HepG2 (cell line): ENCODE measurements at regions not wholly inside any gene's neighbourhood (a gene's known extent, or its start where the extent isn't known, plus 50 kb on each side); places are given as distances from the start of the nearest gene placed in this dataset.

ENCODE experiments used
- ATAC-seq: fragments of 200-7000 bp; cut with Tn5 transposase; 3 replicates; pipeline ENCODE4 v1.9.1; 2020; ENCODE audit warnings: mild to moderate bottlenecking, moderate library complexity
- BruUV-seq: library from RNA; stranded (reverse); fragments of 400-500 nt; replicated peaks from 2 replicates; lab custom pipeline; 2021; lab: Mats Ljungman, UMichigan
- CTCF ChIA-PET: fragments of 300-600 bp; formaldehyde crosslinking; extraction: SDS; loops from one replicate; lab custom pipeline; 2021; ENCODE audit warnings: low total read pairs, inconsistent platforms, low intra/inter-chr PET ratio; lab: Yijun Ruan, JAX
- POLR2A ChIA-PET: fragments of 350-600 bp; sonication (Branson Sonifier 250); formaldehyde crosslinking; loops from one replicate; lab custom pipeline; 2020; ENCODE audit warnings: antibody characterized with exemption, inconsistent platforms; lab: Yijun Ruan, JAX
- DNase-seq: peaks from one replicate; pipeline ENCODE4 v3.0.0-alpha.2; 2015; ENCODE audit warnings: low spot score
- FAIRE-seq: peaks from 3 replicates; lab custom pipeline; 2011; peaks lifted over from hg19 to GRCh38; lab: Jason Lieb, UNC
- H2AFZ ChIP-seq: one replicate; pipeline ENCODE4 v1.6.1; 2011; ENCODE audit warnings: low read length, inconsistent platforms
- H3K27ac ChIP-seq: fragments of 300-600 bp; 3 replicates; pipeline ENCODE4 v1.8.0; 2011; ENCODE audit warnings: mixed run types, mild to moderate bottlenecking, mixed read lengths, low read length, inconsistent platforms; ENCODE audit not compliant: insufficient read depth; ENCODE audit errors: extremely low read length
- H3K27me3 ChIP-seq, 2 experiments: fragments of 200-600 bp in 1 of 2; 2 replicates in 1 of 2; 3 replicates in 1 of 2; pipeline versions ENCODE4 v1.6.0 to v1.8.0; 2011; ENCODE audit warnings: low read length in 2 of 2, mild to moderate bottlenecking in 2 of 2, moderate library complexity in 2 of 2, inconsistent platforms in 1 of 2; ENCODE audit not compliant: insufficient read depth in 2 of 2, control insufficient read depth in 1 of 2
- H3K36me3 ChIP-seq, 2 experiments: fragments of 200-600 bp in 1 of 2; replicated peaks in 1 of 2; 2 replicates in 1 of 2; 3 replicates in 1 of 2; pipeline versions ENCODE4 v1.5.1 to v1.8.0; 2011; ENCODE audit warnings: low read length in 2 of 2, inconsistent platforms in 1 of 2; ENCODE audit not compliant: insufficient read depth in 2 of 2, control insufficient read depth in 1 of 2
- H3K4me1 ChIP-seq: 2 replicates; pipeline ENCODE4 v1.5.1; 2012; ENCODE audit warnings: low read length, inconsistent platforms; ENCODE audit not compliant: insufficient read depth
- H3K4me2 ChIP-seq: 2 replicates; pipeline ENCODE4 v1.6.0; 2011; ENCODE audit warnings: low read depth, low read length, inconsistent platforms
- H3K4me3 ChIP-seq, 3 experiments: fragments of 200-600 bp in 1 of 3; sonication (generic), shearing (Covaris generic) in 1 of 3; replicated peaks in 1 of 3; 2 replicates each; pipeline ENCODE4 v1.5.1; 2011 to 2016; ENCODE audit warnings: low read length in 3 of 3, inconsistent platforms in 2 of 3, low read depth in 2 of 3, mild to moderate bottlenecking in 2 of 3, control low read depth in 1 of 3, mixed read lengths in 1 of 3; ENCODE audit not compliant: insufficient read depth in 1 of 3
- H3K79me2 ChIP-seq: one replicate; pipeline ENCODE4 v1.6.1; 2011; ENCODE audit warnings: low read length, inconsistent platforms; ENCODE audit not compliant: insufficient read depth
- H3K9ac ChIP-seq: 2 replicates; pipeline ENCODE4 v1.6.0; 2011; ENCODE audit warnings: mild to moderate bottlenecking, low read depth, low read length, inconsistent platforms; ENCODE audit not compliant: insufficient read depth
- H3K9me3 ChIP-seq: 2 replicates; pipeline ENCODE4 v1.5.1; 2012; ENCODE audit warnings: mild to moderate bottlenecking, low read length
- H4K20me1 ChIP-seq: 2 replicates; pipeline ENCODE4 v1.6.0; 2011; ENCODE audit warnings: inconsistent platforms, mild to moderate bottlenecking, low read length, moderate library complexity; ENCODE audit not compliant: insufficient read depth
- ETV6 ChIP-seq: sonication (generic); formaldehyde crosslinking; conservative IDR thresholded peaks from 2 replicates; pipeline ENCODE4 v1.4.0; 2020; ENCODE audit warnings: missing genetic modification reagents
- HCFC1 ChIP-seq: fragments of 150-350 bp; IDR thresholded peaks from 2 replicates; pipeline ENCODE4 v1.6.1; 2014; ENCODE audit warnings: low read depth, low read length
- PBX3 ChIP-seq: sonication (generic); formaldehyde crosslinking; IDR thresholded peaks from 2 replicates; pipeline ENCODE4 v1.8.1; 2023; ENCODE audit warnings: missing genetic modification reagents, inconsistent platforms, borderline replicate concordance
- RAD51 ChIP-seq: fragments of 450-650 bp; IDR thresholded peaks from 2 replicates; pipeline ENCODE4 v1.6.1; 2016; ENCODE audit warnings: borderline replicate concordance
- STAT5B ChIP-seq: sonication (generic); formaldehyde crosslinking; IDR thresholded peaks from 2 replicates; pipeline ENCODE4 v1.4.0; 2020; ENCODE audit warnings: missing genetic modification reagents
- TAF1 ChIP-seq: sonication (generic); formaldehyde crosslinking; IDR thresholded peaks from 2 replicates; pipeline ENCODE4 v1.4.0; 2020; ENCODE audit warnings: missing genetic modification reagents
- TRIM24 ChIP-seq: sonication (generic); formaldehyde crosslinking; IDR thresholded peaks from 2 replicates; pipeline ENCODE4 v1.8.0; 2022; ENCODE audit warnings: mild to moderate bottlenecking, missing genetic modification reagents
- ZNF281 ChIP-seq: sonication (generic); formaldehyde crosslinking; IDR thresholded peaks from 2 replicates; pipeline ENCODE4 v1.4.0; 2020; ENCODE audit warnings: missing genetic modification reagents, borderline replicate concordance
- WGBS: methylation state at CpG from one replicate; pipeline ENCODE4 v1.1.6; 2017; ENCODE audit warnings: low lambda C conversion rate; 5-methylcytosine and 5-hydroxymethylcytosine counted together
- in situ Hi-C: cut with HindIII; loops from 2 replicates; pipeline ENCODE4 v1.10.0; 2017; ENCODE audit warnings: low pct_unique_long_range_greater_than_20kb; ENCODE audit not compliant: extremely low pct_ligation_motif_present
- intact Hi-C: fragments of 100-400 bp; cut with micrococcal nuclease; formaldehyde crosslinking; loops from one replicate; pipeline ENCODE4 v1.10.0; 2022; ENCODE audit not compliant: unreplicated experiment

- ATAC-seq = no peak
- H3K27me3 ChIP-seq = no peaks in the 10 kb centered on the region
- no peaks in the 10 kb centered on the region for H3K4me1 ChIP-seq
- ChIA-PET CTCF (no interaction called here), POLR2A (no interaction called here)
- in situ Hi-C loops = no loop called here
- no peak for FAIRE-seq
- 28% methylated on average over 9 of the region's 10 CpGs for WGBS
- H3K9ac ChIP-seq = no peak overlapping the region
- H3K27ac ChIP-seq = no peak overlapping the region
- H4K20me1 ChIP-seq = no peaks in the 10 kb centered on the region
- H3K4me3 ChIP-seq = no peak overlapping the region
- TF ChIP-seq PBX3 (CRISPR knock-in tag) (no peak), TRIM24 (no peak), STAT5B (CRISPR knock-in tag) (no peak), HCFC1 (no peak), ETV6 (CRISPR knock-in tag) (no peak), RAD51 (no peak), TAF1 (CRISPR knock-in tag) (no peak), ZNF281 (CRISPR knock-in tag) (no peak)
- BruUV-seq = no TSS peak
- intact Hi-C loops = no loop called here
- H3K9me3 ChIP-seq = no peaks in the 10 kb centered on the region
- no peak for DNase-seq
- H3K79me2 ChIP-seq = no peaks in the 10 kb centered on the region
- no peaks in the 10 kb centered on the region for H3K36me3 ChIP-seq
- no peak overlapping the region for H2AFZ ChIP-seq
- no peak overlapping the region for H3K4me2 ChIP-seq
Measured at GRCh38 chr13:107681600-107681999, 533.7 kb downstream of the LIG4 start.
